HT1080 (cell line): ENCODE measurements at regions not wholly inside any gene's neighbourhood (a gene's known extent, or its start where the extent isn't known, plus 50 kb on each side); places are given as distances from the start of the nearest gene placed in this dataset. TPM values are rescaled to one million over a fixed set of nuclear protein-coding genes. Genes with fewer than 3 reads are reported as not detected.

Experiments
- DNase-seq: peaks from one replicate; pipeline ENCODE4 v3.0.0-alpha.2; 2015; ENCODE audit warnings: low read depth
- small RNA-seq: library from RNA; depleted of rRNA; stranded (forward); fragments of <200 nt; gene quantifications from one replicate; pipeline ENCODE3, GENCODE V24; 2014

- DNase-seq: no peak
Measured at GRCh38 chr3:107272471-107272870, 104.8 kb upstream of the CCDC54 start.

- DNase-seq: no peak
Measured at GRCh38 chr3:107272885-107273284, 104.4 kb upstream of the CCDC54 start.

GRCh38 chr3:107273771-107274170 lies 103.5 kb upstream of the CCDC54 start:
- no peak for DNase-seq

- DNase-seq: no peak
Measured at GRCh38 chr3:107275511-107275910, 101.7 kb upstream of the CCDC54 start.

GRCh38 chr3:107283948-107284347 lies 93.3 kb upstream of the CCDC54 start:
- no peak for DNase-seq

GRCh38 chr3:107284612-107285011 lies 92.6 kb upstream of the CCDC54 start:
- DNase-seq: no peak

GRCh38 chr3:107285197-107285596 lies 92.0 kb upstream of the CCDC54 start:
- peak; percentile 38 for DNase-seq

GRCh38 chr3:107289354-107289753 lies 87.9 kb upstream of the CCDC54 start:
- no peak for DNase-seq

- DNase-seq: no peak
Measured at GRCh38 chr3:107294117-107294516, 83.1 kb upstream of the CCDC54 start.

GRCh38 chr3:107297597-107297996 lies 79.6 kb upstream of the CCDC54 start:
- no peak for DNase-seq

GRCh38 chr3:107307205-107307604 lies 70.0 kb upstream of the CCDC54 start:
- no peak for DNase-seq

GRCh38 chr3:107308716-107309115 lies 68.5 kb upstream of the CCDC54 start:
- DNase-seq: no peak

- DNase-seq: no peak
Measured at GRCh38 chr3:107309312-107309711, 67.9 kb upstream of the CCDC54 start.

- no peak for DNase-seq
Measured at GRCh38 chr3:107313711-107314110, 63.5 kb upstream of the CCDC54 start.

GRCh38 chr3:107315141-107315540 lies 62.1 kb upstream of the CCDC54 start:
- DNase-seq: peak; percentile 46

- DNase-seq: no peak
Measured at GRCh38 chr3:107323723-107324122, 53.5 kb upstream of the CCDC54 start.

GRCh38 chr3:107325446-107325845 lies 51.8 kb upstream of the CCDC54 start:
- no peak for DNase-seq

Small RNA genes in the stretch of these regions (small RNA-seq; reads per million reads assigned to genes)
- gene MTCO1P35 (not detected), gene MTND6P6 (not detected), gene RF00019 (not detected), gene RNU6-1308P (not detected)
